Astrocyte (in vitro differentiated cells and primary cell): ENCODE measurements at regions not wholly inside any gene's neighbourhood (a gene's known extent, or its start where the extent isn't known, plus 50 kb on each side); places are given as distances from the start of the nearest gene placed in this dataset.

ENCODE experiments used
- DNase-seq: peaks from one replicate; pipeline ENCODE4 v3.0.0-alpha.2; 2010; ENCODE audit warnings: low read depth
- FAIRE-seq: peaks from 2 replicates; lab custom pipeline; 2011; peaks lifted over from hg19 to GRCh38; lab: Jason Lieb, UNC
- H2AFZ ChIP-seq: 2 replicates; pipeline ENCODE4 v1.6.0; 2012; ENCODE audit warnings: low read depth, low read length, inconsistent platforms
- H3K27ac ChIP-seq: 2 replicates; pipeline ENCODE4 v1.5.1; 2011; ENCODE audit warnings: low read depth, low read length, inconsistent platforms
- H3K27me3 ChIP-seq: 2 replicates; pipeline ENCODE4 v1.6.0; 2011; ENCODE audit warnings: low read length, inconsistent platforms; ENCODE audit not compliant: insufficient read depth
- H3K36me3 ChIP-seq: 2 replicates; pipeline ENCODE4 v1.5.1; 2011; ENCODE audit warnings: low read length, inconsistent platforms; ENCODE audit not compliant: insufficient read depth
- H3K4me1 ChIP-seq: 2 replicates; pipeline ENCODE4 v1.5.1; 2011; ENCODE audit warnings: low read length, inconsistent platforms; ENCODE audit not compliant: insufficient read depth
- H3K4me2 ChIP-seq: 2 replicates; pipeline ENCODE4 v1.6.0; 2012; ENCODE audit warnings: low read length, inconsistent platforms
- H3K4me3 ChIP-seq: 2 replicates; pipeline ENCODE4 v1.5.1; 2011; ENCODE audit warnings: low read depth, mild to moderate bottlenecking, low read length, inconsistent platforms; ENCODE audit not compliant: insufficient read depth
- H3K79me2 ChIP-seq: 2 replicates; pipeline ENCODE4 v1.6.0; 2012; ENCODE audit warnings: mild to moderate bottlenecking, low read length, inconsistent platforms; ENCODE audit not compliant: insufficient read depth
- H3K9ac ChIP-seq: 2 replicates; pipeline ENCODE4 v1.6.0; 2012; ENCODE audit warnings: mild to moderate bottlenecking, low read length, inconsistent platforms
- H3K9me3 ChIP-seq: 2 replicates; pipeline ENCODE4 v1.5.1; 2012; ENCODE audit warnings: low read depth, mild to moderate bottlenecking, low read length, inconsistent platforms; ENCODE audit not compliant: insufficient read depth
- H4K20me1 ChIP-seq: 2 replicates; pipeline ENCODE4 v1.6.0; 2012; ENCODE audit warnings: low read length, inconsistent platforms; ENCODE audit not compliant: insufficient read depth
- H3K27ac Mint-ChIP-seq: one replicate; pipeline ENCODE4 v1.8.0; 2021; ENCODE audit warnings: mild to moderate bottlenecking, mixed read lengths; ENCODE audit not compliant: unreplicated experiment
- H3K27me3 Mint-ChIP-seq: one replicate; pipeline ENCODE4 v1.8.0; 2021; ENCODE audit warnings: low read depth, mixed read lengths; ENCODE audit not compliant: unreplicated experiment
- H3K36me3 Mint-ChIP-seq: one replicate; pipeline ENCODE4 v1.8.0; 2021; ENCODE audit warnings: low read depth, mixed read lengths; ENCODE audit not compliant: unreplicated experiment
- H3K4me1 Mint-ChIP-seq: one replicate; pipeline ENCODE4 v1.8.0; 2021; ENCODE audit warnings: low read depth, mixed read lengths; ENCODE audit not compliant: unreplicated experiment
- H3K4me3 Mint-ChIP-seq: one replicate; pipeline ENCODE4 v1.8.0; 2021; ENCODE audit warnings: mild to moderate bottlenecking, moderate library complexity, mixed read lengths; ENCODE audit not compliant: unreplicated experiment
- H3K9me3 Mint-ChIP-seq: one replicate; pipeline ENCODE4 v1.8.0; 2021; ENCODE audit warnings: mild to moderate bottlenecking, mixed read lengths; ENCODE audit not compliant: unreplicated experiment
- CTCF ChIP-seq: IDR thresholded peaks from 2 replicates; pipeline ENCODE4 v1.5.1; 2011; ENCODE audit warnings: low read depth, mild to moderate bottlenecking, inconsistent platforms, low read length, moderate library complexity; ENCODE audit not compliant: insufficient read depth
- EZH2 ChIP-seq: IDR thresholded peaks from 2 replicates; pipeline ENCODE4 v1.6.1; 2012; ENCODE audit warnings: mild to moderate bottlenecking, low read length, inconsistent platforms; ENCODE audit not compliant: insufficient read depth

DNA sequence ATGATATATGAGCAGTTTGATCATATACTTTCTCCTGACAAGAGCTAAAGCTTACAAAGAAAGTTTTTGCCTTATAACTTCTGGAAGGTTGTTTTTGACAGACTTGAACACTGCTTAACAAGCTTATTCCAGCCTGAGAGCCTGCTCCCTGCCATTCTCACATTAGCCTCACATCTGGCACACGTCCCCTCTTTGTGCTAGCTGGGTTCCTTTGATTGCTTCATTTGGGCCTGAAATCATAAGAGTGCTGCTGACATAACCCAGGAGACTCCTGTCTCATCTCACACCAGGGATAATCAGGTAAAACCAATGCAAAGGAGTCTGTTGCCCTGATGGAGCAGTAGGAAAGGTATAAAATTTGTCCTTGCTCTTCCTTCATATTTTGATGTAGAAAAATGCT, 1411.7 kb upstream of the B3GALT2 start:
- FAIRE-seq (no peak), DNase-seq (no peak)
- no peak for TF ChIP-seq CTCF
- no peak for TF ChIP-seq EZH2

DNA sequence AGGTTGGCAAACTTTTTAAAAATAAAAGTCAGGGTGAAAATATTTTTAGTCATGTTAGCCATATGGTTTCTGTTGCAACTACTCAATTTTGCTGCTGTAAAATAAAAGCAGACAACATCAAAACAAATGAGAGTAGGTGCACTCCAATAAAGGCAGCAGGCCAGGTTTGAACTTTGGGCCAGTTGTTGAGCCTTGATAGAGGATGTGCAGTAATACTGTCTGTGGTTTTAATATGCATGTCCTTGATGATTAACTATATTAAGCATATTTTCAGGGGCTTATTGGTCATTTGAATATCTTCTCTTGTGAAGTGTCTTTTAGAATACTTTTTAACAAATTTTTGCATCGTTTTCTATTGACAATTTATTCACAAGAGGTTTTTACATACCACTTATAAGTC, 1399.9 kb upstream of the B3GALT2 start:
- H3K36me3 Mint-ChIP-seq: no peaks in the 10 kb centered on the region
- Histone ChIP-seq H2AFZ (no peak overlapping the region), H3K27ac (no peak overlapping the region), H3K36me3 (no peaks in the 10 kb centered on the region), H3K9me3 (no peaks in the 10 kb centered on the region), H4K20me1 (no peaks in the 10 kb centered on the region), H3K9ac (no peak overlapping the region), H3K4me1 (no peaks in the 10 kb centered on the region), H3K27me3 (no peaks in the 10 kb centered on the region), H3K4me3 (no peak overlapping the region), H3K4me2 (no peak overlapping the region), H3K79me2 (no peaks in the 10 kb centered on the region)
- no peaks in the 10 kb centered on the region for H3K9me3 Mint-ChIP-seq
- no peaks in the 10 kb centered on the region for H3K4me1 Mint-ChIP-seq
- H3K4me3 Mint-ChIP-seq: no peak overlapping the region
- no peak overlapping the region for H3K27ac Mint-ChIP-seq
- no peak for DNase-seq
- H3K27me3 Mint-ChIP-seq: no peaks in the 10 kb centered on the region
- no peak for FAIRE-seq
- TF ChIP-seq CTCF (no peak), EZH2 (no peak)

More for the DNA sequence above, 1411.7 kb upstream of the B3GALT2 start:
- no peaks in the 10 kb centered on the region for H3K27me3 Mint-ChIP-seq
- Histone ChIP-seq H2AFZ (no peak overlapping the region), H3K27ac (no peak overlapping the region), H3K9me3 (no peaks in the 10 kb centered on the region), H3K4me1 (no peaks in the 10 kb centered on the region), H3K27me3 (no peaks in the 10 kb centered on the region), H3K9ac (no peak overlapping the region), H3K36me3 (no peaks in the 10 kb centered on the region), H4K20me1 (no peaks in the 10 kb centered on the region), H3K4me2 (no peak overlapping the region), H3K4me3 (no peak overlapping the region), H3K79me2 (no peaks in the 10 kb centered on the region)
- no peaks in the 10 kb centered on the region for H3K36me3 Mint-ChIP-seq
- no peak overlapping the region for H3K4me3 Mint-ChIP-seq
- no peaks in the 10 kb centered on the region for H3K9me3 Mint-ChIP-seq
- no peaks in the 10 kb centered on the region for H3K4me1 Mint-ChIP-seq
- no peak overlapping the region for H3K27ac Mint-ChIP-seq

- no peaks in the 10 kb centered on the region for H3K27me3 ChIP-seq
- no peaks in the 10 kb centered on the region for H3K4me1 ChIP-seq
- H3K27ac ChIP-seq: no peak overlapping the region
- no peaks in the 10 kb centered on the region for H3K36me3 ChIP-seq
- H3K9me3 ChIP-seq: no peaks in the 10 kb centered on the region
- Mint-ChIP-seq H3K4me1 (no peaks in the 10 kb centered on the region), H3K9me3 (no peaks in the 10 kb centered on the region), H3K27ac (no peak overlapping the region), H3K36me3 (no peaks in the 10 kb centered on the region), H3K27me3 (no peaks in the 10 kb centered on the region), H3K4me3 (no peak overlapping the region)
- no peak overlapping the region for H3K4me2 ChIP-seq
- H2AFZ ChIP-seq: no peak overlapping the region
- FAIRE-seq (no peak), DNase-seq (no peak)
- TF ChIP-seq CTCF: no peak
- TF ChIP-seq EZH2: no peak
- H3K9ac ChIP-seq: no peak overlapping the region
- no peaks in the 10 kb centered on the region for H3K79me2 ChIP-seq
- H4K20me1 ChIP-seq: no peaks in the 10 kb centered on the region
- H3K4me3 ChIP-seq: no peak overlapping the region
Observed at GRCh38 chr1:194584052-194584451, 1397.6 kb upstream of the B3GALT2 start.
